ENCODE measurements at regions not wholly inside any gene's neighbourhood (a gene's known extent, or its start where the extent isn't known, plus 50 kb on each side); places are given as distances from the start of the nearest gene placed in this dataset.

- no peak for TF ChIP-seq CTCF (IDR thresholded peaks at IDR 0.05)
- TF ChIP-seq POLR2A (IDR thresholded peaks at IDR 0.05), result no peak
Measured at GRCh38 chr6:71491844-71492243, 203.2 kb downstream of the OGFRL1 start.
